ENCODE measurements at regions not wholly inside any gene's neighbourhood (a gene's known extent, or its start where the extent isn't known, plus 50 kb on each side); places are given as distances from the start of the nearest gene placed in this dataset.

- no peak for DNase-seq (ENCODE audit: extremely low read depth in 1 of 11, low read depth in 9 of 11, low spot score in 4 of 11)
Measured at GRCh38 chr3:30156586-30157498, 449.6 kb upstream of the TGFBR2 start.

DNA sequence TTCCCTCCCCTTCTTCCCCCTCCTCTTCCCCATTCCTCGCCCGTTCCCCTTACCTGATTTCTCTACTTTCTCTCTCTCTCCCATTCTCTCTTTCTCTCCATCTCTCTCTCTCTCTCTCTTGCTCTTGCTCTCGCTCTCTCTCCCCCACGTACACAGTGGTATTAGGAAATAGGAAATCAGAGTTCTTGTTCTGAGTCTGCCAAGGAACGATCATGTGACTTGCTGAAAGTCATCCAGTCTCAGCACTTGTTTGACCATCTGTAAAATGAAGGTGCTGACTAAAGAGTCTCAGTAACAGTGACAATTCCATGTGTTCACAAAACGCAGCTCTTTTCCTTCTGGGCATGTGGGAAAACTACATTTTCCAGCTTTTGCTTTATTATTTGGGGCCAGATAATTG lies 445.0 kb upstream of the TGFBR2 start:
- no peak for DNase-seq (ENCODE audit: extremely low read depth in 1 of 11, low read depth in 9 of 11, low spot score in 4 of 11)

GRCh38 chr3:30162579-30162978 lies 443.8 kb upstream of the TGFBR2 start:
- DNase-seq (ENCODE audit: extremely low read depth in 1 of 11, low read depth in 9 of 11, low spot score in 4 of 11) = no peak

GRCh38 chr3:30166535-30166934 lies 439.9 kb upstream of the TGFBR2 start:
- no peak for DNase-seq (ENCODE audit: extremely low read depth in 1 of 11, low read depth in 9 of 11, low spot score in 4 of 11)

DNA sequence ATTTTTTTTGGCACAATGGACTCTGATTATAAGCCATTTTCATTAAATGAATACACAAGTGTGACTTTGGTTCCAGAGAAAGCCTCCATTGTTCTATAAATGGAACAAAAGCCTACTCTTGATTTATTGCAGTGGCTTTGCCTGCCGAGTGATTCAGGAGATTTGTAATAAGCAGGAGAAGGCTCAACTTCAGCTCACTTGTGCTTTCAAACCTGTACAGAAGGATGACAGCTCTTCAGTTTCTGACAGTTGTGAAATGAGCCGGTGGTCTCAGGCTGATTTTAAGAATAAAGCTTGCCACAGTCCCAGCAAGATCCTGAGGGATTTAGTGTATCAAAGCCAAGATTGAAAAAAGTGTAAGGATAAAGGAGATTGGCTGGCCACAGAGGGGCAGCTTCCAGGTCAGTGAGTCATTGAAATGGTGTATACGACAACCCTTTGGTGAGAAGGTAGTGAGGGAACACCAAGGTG lies 438.8 kb upstream of the TGFBR2 start:
- DNase-seq (ENCODE audit: extremely low read depth in 1 of 11, low read depth in 9 of 11, low spot score in 4 of 11) = no peak

DNA sequence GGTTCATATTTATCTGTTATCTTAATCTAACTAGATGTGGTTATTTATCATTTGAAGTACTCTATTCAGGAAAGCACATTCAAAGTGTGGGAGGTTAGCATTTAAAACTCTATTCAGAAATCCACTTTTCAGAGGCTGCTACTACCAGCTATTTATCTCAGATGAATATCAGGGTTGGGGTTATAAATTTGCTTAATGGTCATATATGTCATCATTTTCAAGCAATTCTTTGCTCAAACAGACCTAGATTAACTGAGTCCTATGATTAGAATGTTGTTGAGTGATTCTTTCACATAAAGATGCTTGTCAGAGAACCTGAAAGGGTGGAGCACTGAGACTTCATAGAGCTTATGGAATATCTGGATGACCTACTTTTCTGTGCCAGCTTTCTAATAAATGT lies 436.9 kb upstream of the TGFBR2 start:
- no peak for DNase-seq (ENCODE audit: extremely low read depth in 1 of 11, low read depth in 9 of 11, low spot score in 4 of 11)

DNA sequence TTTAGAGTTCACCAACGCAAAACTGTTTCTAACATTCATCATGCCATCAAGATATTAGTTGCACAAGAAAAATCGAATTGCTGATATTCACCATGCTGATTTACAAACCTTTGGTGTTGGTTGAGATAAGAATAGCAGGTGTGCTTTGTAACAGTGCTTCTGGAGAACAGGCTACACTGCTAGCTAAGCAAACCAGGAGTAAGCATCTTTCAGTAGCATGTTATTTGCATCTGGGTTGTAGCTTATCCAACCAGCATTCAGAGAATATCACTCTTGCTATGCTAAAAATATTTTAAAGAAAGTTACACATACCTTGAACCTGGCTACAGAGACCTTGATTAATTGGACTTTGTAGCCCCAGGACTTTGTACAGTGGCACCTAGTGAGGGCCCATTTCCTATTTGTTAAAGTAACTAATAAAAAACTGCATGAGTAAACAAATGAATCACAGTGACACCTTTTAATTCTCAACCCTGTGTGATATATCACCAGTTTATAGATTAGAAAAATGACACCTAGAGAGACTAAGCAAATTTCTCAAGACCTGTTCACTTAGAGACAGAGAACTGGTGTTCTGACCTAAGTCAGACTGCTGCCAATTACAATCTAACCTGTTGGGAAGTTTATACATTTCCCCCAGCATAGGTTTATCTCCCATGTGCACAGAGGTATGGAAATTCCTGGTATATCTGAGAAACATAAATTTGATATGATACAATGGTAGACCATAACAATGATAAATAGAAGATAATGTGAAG lies 435.5 kb upstream of the TGFBR2 start:
- no peak for DNase-seq (ENCODE audit: extremely low read depth in 1 of 11, low read depth in 9 of 11, low spot score in 4 of 11)

DNA sequence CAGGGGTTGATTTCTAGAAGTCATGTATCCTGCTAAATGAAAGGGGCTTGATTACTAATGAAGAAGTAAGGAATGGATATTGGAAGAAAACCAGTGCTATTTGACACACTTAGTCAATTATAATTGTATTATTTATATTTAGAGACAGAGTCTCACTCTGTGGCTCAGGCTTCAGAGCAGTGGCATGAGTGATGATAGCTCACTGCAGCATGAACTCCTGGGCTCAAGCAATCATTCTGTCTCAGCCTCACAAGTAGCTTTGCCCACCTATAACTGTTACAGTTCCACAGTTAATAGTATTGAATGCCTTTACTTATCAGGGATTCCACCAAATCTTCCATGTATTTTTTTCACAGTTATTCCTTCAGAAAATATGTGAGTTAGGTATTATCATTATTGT lies 432.0 kb upstream of the TGFBR2 start:
- DNase-seq (ENCODE audit: extremely low read depth in 1 of 11, low read depth in 9 of 11, low spot score in 4 of 11) = no peak

GRCh38 chr3:30180310-30181177 lies 425.9 kb upstream of the TGFBR2 start:
- DNase-seq (ENCODE audit: extremely low read depth in 1 of 11, low read depth in 9 of 11, low spot score in 4 of 11) = no peak

GRCh38 chr3:30181178-30181465 lies 425.3 kb upstream of the TGFBR2 start:
- DNase-seq (ENCODE audit: extremely low read depth in 1 of 11, low read depth in 9 of 11, low spot score in 4 of 11) = no peak

DNA sequence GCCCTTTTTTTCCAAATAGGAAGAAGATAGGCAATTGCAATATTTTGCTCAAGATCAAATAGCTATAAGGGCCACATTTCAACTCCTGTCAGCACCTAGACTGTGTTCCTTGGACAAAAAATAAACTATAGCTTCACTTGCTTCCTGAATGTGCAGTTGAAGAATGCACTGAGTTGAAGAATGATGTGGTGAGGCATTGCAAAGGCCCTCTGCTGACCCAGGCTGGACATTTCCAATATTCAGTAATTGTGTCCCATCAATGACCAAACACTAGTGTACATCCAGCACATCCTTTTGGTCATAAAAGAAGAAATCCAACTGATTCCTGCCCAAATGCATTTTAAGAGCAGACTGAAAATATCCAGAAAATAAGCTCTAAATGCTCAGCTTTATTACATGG lies 424.8 kb upstream of the TGFBR2 start:
- no peak for DNase-seq (ENCODE audit: extremely low read depth in 1 of 11, low read depth in 9 of 11, low spot score in 4 of 11)

GRCh38 chr3:30183421-30183820 lies 423.0 kb upstream of the TGFBR2 start:
- DNase-seq (ENCODE audit: extremely low read depth in 1 of 11, low read depth in 9 of 11, low spot score in 4 of 11) = no peak

DNA sequence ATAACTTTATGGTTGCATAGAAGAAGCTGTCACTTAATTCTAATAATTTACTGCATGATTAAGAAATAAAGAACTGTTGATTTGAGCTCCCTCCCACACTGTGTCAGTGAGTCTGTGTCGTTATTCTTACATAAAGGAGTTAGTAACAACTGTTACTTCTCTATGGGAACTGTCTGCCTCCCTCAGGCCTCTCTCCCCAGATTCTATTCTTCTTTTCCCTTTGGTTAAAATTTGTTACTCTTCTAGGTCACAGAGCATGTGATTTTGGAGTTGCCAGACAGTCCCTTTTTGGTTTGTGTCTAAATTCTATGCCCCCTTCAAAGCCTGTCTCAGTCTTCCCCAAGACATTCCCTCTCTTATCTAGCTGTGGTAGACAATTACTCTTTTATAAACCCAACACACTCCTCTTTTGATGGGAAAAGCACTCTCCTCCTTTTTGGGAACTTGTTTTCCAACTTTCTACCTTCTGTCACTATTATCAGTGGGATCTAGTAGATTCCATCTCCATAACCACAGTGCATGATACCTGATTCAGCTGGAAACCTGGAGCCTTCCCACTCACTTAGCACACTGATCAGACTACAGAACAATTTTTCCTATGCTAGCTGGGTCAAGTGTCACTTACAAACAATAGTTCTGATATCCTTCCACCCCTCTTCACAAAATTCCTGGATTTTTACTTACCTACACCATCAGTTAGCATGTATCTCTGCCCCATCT lies 422.1 kb upstream of the TGFBR2 start:
- peak in 1 of 11 donors; percentile 11 for DNase-seq (ENCODE audit: extremely low read depth in 1 of 11, low read depth in 9 of 11, low spot score in 4 of 11)

DNA sequence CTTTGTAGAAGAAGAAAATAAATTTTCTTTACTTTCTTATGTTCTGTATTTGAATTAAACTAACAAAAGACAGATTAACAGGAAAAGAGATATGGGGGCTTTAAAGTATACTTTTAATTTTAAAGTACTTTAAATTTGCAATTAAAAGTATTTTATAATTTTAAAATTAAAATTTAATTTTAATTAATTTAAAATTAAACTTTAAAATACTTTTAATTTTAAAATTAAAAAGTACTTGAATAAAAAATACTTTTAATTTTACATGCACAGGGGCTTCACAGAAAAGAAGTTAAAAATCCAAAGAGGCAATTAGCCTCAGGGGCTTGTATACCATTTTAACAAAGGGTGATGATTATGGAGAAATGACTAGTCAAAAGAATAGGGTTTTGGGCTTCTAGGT lies 420.5 kb upstream of the TGFBR2 start:
- no peak for DNase-seq (ENCODE audit: extremely low read depth in 1 of 11, low read depth in 9 of 11, low spot score in 4 of 11)

- DNase-seq (ENCODE audit: extremely low read depth in 1 of 11, low read depth in 9 of 11, low spot score in 4 of 11) = no peak
Measured at GRCh38 chr3:30186741-30187219, 419.6 kb upstream of the TGFBR2 start.

DNA sequence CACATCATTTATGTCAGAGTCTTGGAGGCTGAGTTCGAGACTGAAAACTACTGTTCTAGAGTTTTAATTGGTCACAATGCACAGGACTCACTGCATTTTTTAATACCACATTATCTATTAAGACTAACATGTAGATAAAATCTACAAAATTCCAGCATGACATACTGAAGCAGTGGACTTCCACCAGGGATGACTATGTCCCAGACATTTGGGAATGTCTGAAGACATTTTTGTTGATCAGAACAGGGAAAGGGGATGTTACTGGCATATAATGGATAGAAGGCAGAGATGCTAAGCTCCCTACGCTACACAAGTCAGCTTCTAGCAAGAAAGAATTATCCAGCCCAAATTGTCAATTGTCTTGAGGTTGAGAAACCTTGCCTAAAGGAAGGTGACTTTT lies 419.0 kb upstream of the TGFBR2 start:
- DNase-seq (ENCODE audit: extremely low read depth in 1 of 11, low read depth in 9 of 11, low spot score in 4 of 11) = no peak

GRCh38 chr3:30188713-30189112 lies 417.7 kb upstream of the TGFBR2 start:
- DNase-seq (ENCODE audit: extremely low read depth in 1 of 11, low read depth in 9 of 11, low spot score in 4 of 11) = no peak

DNA sequence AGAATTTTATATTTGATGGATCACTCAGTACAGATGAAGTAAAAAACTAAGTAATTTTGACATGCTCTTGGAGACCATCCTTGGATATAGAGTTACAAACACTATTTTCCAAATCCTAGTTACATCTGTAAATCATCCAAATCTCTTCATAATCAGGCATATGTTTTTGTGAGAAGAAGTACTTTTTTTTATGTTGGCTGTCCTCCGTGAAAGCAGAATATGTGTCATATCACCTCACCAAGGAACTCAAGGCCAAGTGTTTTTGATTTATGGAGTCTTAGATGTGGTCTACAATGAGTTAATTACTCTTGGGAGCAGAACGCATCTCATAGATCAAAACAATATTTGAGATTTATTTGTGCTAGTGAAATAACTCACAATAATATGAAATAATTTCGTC lies 416.5 kb upstream of the TGFBR2 start:
- DNase-seq (ENCODE audit: extremely low read depth in 1 of 11, low read depth in 9 of 11, low spot score in 4 of 11) = no peak

DNA sequence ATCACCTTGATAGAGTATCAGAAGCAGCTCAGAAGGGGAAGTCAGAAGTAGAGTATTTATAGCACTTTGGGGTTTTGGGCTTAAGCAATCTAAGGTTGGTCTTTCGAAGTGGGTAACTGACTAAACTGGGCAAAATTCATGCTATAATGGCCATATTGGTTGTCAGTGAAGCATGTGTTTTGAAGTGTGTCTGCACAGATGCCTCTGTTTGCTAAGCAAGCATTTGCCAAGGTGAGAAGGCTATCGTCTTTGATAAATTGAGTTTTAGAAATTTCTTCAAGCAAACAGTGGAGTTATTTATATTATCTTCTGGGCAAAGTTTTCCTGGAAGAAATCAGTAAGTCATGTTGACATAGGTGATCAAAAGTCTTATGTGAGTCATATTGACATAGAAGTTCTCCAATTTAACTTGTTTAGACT lies 412.8 kb upstream of the TGFBR2 start:
- no peak for DNase-seq (ENCODE audit: extremely low read depth in 1 of 11, low read depth in 9 of 11, low spot score in 4 of 11)
